ENCODE measurements at regions not wholly inside any gene's neighbourhood (a gene's known extent, or its start where the extent isn't known, plus 50 kb on each side); places are given as distances from the start of the nearest gene placed in this dataset.
"Not testable (repeated sequence)": the region's sequence is repeated elsewhere in the genome, so short reads cannot be mapped to it uniquely, and the experiment has no call there.

- DNase-seq (ENCODE audit: low spot score) = no peak
Observed at GRCh38 chr15:93360976-93361375, 272.0 kb upstream of the RGMA start.

- no peak for DNase-seq (ENCODE audit: low spot score)
Observed at GRCh38 chr15:93360318-93360717, 271.3 kb upstream of the RGMA start.

- DNase-seq (ENCODE audit: low spot score) = no peak
Observed at GRCh38 chr15:93359425-93360131, 270.6 kb upstream of the RGMA start.

GRCh38 chr15:93359060-93359408, 270.0 kb upstream of the RGMA start:
- no peak for DNase-seq (ENCODE audit: low spot score)

- DNase-seq (ENCODE audit: low spot score) = no peak
Observed at GRCh38 chr15:93358166-93359059, 269.4 kb upstream of the RGMA start.

- DNase-seq (ENCODE audit: low spot score) = no peak
Observed at GRCh38 chr15:93348711-93349545, 259.9 kb upstream of the RGMA start.

GRCh38 chr15:93347986-93348385, 259.0 kb upstream of the RGMA start:
- DNase-seq (ENCODE audit: low spot score) = no peak

- DNase-seq (ENCODE audit: low spot score) = no peak
Observed at GRCh38 chr15:93345981-93346380, 257.0 kb upstream of the RGMA start.

GRCh38 chr15:93343402-93343801, 254.4 kb upstream of the RGMA start:
- not testable (repeated sequence) for DNase-seq (ENCODE audit: low spot score)

GRCh38 chr15:93341164-93341563, 252.2 kb upstream of the RGMA start:
- DNase-seq (ENCODE audit: low spot score) = no peak

- no peak for DNase-seq (ENCODE audit: low spot score)
Observed at GRCh38 chr15:93340406-93340805, 251.4 kb upstream of the RGMA start.

GRCh38 chr15:93333796-93334195, 244.8 kb upstream of the RGMA start:
- no peak for DNase-seq (ENCODE audit: low spot score)

- DNase-seq (ENCODE audit: low spot score) = not testable (repeated sequence)
Observed at GRCh38 chr15:93333126-93333525, 244.1 kb upstream of the RGMA start.

- no peak for DNase-seq (ENCODE audit: low spot score)
Observed at GRCh38 chr15:93332168-93332553, 243.2 kb upstream of the RGMA start.

GRCh38 chr15:93331545-93332167, 242.6 kb upstream of the RGMA start:
- DNase-seq (ENCODE audit: low spot score) = no peak

- no peak for DNase-seq (ENCODE audit: low spot score)
Observed at GRCh38 chr15:93330912-93331544, 242.0 kb upstream of the RGMA start.

GRCh38 chr15:93327364-93327763, 238.4 kb upstream of the RGMA start:
- DNase-seq (ENCODE audit: low spot score) = no peak

- DNase-seq (ENCODE audit: low spot score) = no peak
Observed at GRCh38 chr15:93324186-93324975, 235.4 kb upstream of the RGMA start.

GRCh38 chr15:93321881-93322282, 232.9 kb upstream of the RGMA start:
- DNase-seq (ENCODE audit: low spot score) = no peak

- DNase-seq (ENCODE audit: low spot score) = no peak
Observed at GRCh38 chr15:93319121-93319814, 230.3 kb upstream of the RGMA start.

Data from hematopoietic multipotent progenitor cell treated with erythropoietin and hydrocortisone succinate and interleukin-3 and kit ligand, for 15 days (in vitro differentiated cells).